ENCODE measurements at regions not wholly inside any gene's neighbourhood (a gene's known extent, or its start where the extent isn't known, plus 50 kb on each side); places are given as distances from the start of the nearest gene placed in this dataset.

- no peak for DNase-seq
Observed at GRCh38 chr16:64225036-64225435, 896.8 kb downstream of the CDH11 start.

GRCh38 chr16:64217789-64218535 lies 903.9 kb downstream of the CDH11 start:
- peak; percentile 2 for DNase-seq

- no peak for DNase-seq
Observed at GRCh38 chr16:64215730-64216129, 906.1 kb downstream of the CDH11 start.

GRCh38 chr16:64211331-64211730 lies 910.5 kb downstream of the CDH11 start:
- DNase-seq: peak; percentile 6

- DNase-seq: no peak
Observed at GRCh38 chr16:64206862-64207261, 915.0 kb downstream of the CDH11 start.

- DNase-seq: no peak
Observed at GRCh38 chr16:64203126-64203525, 918.7 kb downstream of the CDH11 start.

GRCh38 chr16:64202571-64202970 lies 919.3 kb downstream of the CDH11 start:
- DNase-seq: no peak

GRCh38 chr16:64196444-64196843 lies 925.4 kb downstream of the CDH11 start:
- no peak for DNase-seq

GRCh38 chr16:64185954-64186353 lies 935.9 kb downstream of the CDH11 start:
- DNase-seq: no peak

GRCh38 chr16:64184156-64184555 lies 937.7 kb downstream of the CDH11 start:
- DNase-seq: no peak

- no peak for DNase-seq
Observed at GRCh38 chr16:64182985-64183384, 938.9 kb downstream of the CDH11 start.

GRCh38 chr16:64181271-64181925 lies 940.5 kb downstream of the CDH11 start:
- DNase-seq: no peak

- DNase-seq: no peak
Observed at GRCh38 chr16:64180136-64180900, 941.5 kb downstream of the CDH11 start.

GRCh38 chr16:64174327-64174726 lies 947.5 kb downstream of the CDH11 start:
- DNase-seq: no peak

GRCh38 chr16:64172652-64173051 lies 949.2 kb downstream of the CDH11 start:
- DNase-seq: no peak

GRCh38 chr16:64172226-64172625 lies 949.6 kb downstream of the CDH11 start:
- no peak for DNase-seq

- DNase-seq: no peak
Observed at GRCh38 chr16:64171632-64172031, 950.2 kb downstream of the CDH11 start.

GRCh38 chr16:64168371-64168770 lies 953.5 kb downstream of the CDH11 start:
- no peak for DNase-seq

- DNase-seq: no peak
Observed at GRCh38 chr16:64167936-64168335, 953.9 kb downstream of the CDH11 start.

- no peak for DNase-seq
Observed at GRCh38 chr16:64165368-64165767, 956.5 kb downstream of the CDH11 start.

- no peak for DNase-seq
Observed at GRCh38 chr16:64162613-64163375, 959.1 kb downstream of the CDH11 start.

- no peak for DNase-seq
Observed at GRCh38 chr16:64159976-64160375, 961.9 kb downstream of the CDH11 start.
